NCI-H187 treated with DMSO at 0.1 percent for 48 hours (cell line): ENCODE measurements at regions not wholly inside any gene's neighbourhood (a gene's known extent, or its start where the extent isn't known, plus 50 kb on each side); places are given as distances from the start of the nearest gene placed in this dataset.

ENCODE experiments used
- DNase-seq: peaks from one replicate; lab custom pipeline; 2025; lab: John Stamatoyannopoulos, UW

DNA sequence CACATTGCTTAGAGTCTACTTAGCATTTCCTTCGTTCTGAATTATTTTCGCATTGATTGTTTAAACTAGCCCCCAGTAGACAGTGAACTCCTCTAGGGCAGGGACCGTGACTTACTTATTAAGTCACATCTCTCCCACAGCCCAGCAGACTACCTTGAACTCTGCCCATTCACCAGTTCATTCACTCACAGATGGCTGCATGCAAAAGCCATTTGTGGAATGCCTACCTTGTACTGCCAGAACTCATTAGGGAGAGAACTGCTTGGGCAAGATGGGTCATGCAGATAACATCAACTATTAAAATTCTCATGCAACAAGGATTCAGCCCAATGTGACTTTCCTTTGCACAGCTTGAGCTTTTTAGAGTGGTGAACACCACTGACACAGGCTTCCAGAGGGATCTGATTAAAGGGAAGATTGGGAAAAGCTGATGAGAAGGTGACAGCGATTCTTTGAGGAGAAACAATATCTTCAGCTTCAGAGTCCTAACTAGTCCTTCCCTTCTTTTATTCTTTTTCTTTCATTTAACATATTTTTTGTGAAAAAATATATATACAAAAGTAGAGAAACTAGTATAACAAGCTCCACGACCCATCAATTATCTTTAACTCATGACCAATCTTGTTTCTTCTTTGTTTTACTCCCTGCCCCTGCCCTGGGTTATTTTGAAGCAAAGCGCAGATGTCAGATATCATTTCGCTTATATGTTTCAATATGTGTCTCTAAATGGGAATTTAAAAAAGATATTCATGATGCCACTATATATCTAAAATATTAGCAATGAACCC, 273.9 kb downstream of the CDC5L start:
- no peak for DNase-seq

DNA sequence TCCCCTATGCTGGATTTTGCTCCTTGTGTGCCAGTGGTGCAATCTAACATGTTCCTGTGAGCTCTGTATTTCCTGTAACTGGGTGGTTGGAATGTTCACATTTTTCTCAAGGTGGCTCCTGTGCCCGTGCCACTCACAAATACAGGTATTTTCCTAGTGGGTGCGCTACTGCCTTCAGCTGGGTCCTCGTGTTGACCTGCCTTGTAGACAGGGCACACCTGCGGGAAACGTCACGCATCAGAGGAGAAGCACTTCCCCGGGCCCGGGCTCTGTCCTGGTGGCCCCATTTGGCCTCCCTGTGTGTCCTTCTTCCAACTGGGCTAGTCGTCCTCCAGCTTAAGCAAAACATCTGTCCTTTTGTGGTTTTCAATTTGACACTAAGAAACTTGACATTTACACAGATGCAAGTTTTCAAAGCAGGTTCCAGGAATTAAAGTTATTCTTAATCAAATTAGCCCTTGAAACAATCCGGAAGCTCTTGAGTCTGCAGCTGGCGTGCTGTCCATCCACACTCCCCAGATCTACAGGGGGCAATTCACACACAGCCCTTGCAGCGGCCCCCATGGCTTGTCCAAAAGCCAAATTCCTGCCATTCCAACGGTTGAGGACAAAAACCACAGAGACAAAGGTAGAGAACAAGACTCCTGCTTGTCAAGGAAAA, 275.1 kb downstream of the CDC5L start:
- no peak for DNase-seq

DNA sequence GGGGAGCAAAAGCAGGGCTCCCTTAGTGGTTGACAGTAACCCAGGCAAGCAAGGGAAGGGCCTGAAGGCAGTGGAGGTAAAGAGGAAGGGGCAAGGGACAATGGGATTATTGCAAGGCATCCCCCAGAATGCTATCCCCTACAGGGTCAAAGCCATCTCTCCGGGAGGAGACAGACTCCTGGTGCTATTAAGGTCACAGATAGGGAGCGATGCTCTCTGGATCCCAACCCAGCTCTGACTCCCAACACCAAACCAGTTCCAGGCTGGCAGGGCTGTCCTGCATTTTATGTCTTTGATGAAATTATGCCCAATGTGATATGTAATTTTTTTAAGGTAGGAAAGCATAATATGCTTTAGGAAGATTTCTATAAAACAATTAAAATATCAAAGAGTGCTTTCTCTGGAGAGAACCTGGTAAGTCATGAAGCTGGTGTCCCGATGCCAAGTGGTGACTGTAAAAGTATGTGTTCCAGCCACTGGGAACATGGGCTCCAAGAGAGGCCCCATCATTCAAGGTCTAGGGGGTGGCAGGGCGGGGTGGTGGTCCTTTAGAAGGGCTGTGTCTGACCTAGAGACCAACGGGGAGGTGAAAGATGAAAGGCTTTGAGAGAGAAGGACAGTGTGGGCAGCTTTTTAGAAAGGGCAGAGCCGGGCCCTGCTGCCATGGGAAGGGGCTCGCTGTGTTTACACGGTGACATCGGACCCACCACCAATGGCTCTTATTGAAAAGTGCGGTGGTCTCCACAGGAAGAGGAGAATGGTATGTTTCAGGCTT, 276.5 kb downstream of the CDC5L start:
- DNase-seq = no peak

DNA sequence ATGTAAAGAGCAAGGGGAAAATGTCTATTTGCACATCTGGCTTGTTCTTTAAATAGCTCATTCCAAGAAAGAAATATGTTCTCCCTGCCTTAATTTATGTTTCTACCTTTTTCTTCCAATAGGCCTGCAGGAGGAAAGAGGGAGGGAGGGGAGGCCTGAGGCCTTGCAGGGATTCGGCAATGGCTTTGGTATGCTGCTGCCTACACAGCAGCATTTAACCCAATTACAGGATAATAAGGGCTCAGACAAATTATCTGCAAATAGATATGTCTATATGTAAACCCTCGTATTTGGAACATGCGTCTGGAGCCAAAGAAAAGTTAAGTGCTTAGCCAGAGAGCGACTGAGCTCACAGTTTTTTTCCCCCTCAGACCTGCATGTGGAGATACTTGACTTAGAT, 277.2 kb downstream of the CDC5L start:
- no peak for DNase-seq

DNA sequence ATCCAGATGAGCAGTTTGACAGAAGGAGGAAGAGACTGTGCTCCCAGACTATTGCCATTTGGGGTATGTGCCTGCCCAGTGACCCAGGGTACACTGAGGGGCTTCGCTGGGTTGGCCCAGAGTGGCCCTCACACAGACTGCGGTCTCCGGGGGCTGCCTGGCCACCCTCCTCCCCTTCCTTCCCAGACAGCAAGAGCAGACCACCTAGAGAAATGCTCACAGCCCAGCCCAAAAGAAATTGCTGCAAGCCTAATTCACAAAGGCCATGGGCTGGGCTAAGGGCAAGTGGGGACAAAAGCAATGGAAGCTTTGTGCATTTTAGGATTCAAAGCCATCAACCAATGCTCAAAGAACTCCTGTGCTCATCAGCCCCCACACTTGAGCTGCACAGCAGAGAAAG, 277.6 kb downstream of the CDC5L start:
- no peak for DNase-seq

DNA sequence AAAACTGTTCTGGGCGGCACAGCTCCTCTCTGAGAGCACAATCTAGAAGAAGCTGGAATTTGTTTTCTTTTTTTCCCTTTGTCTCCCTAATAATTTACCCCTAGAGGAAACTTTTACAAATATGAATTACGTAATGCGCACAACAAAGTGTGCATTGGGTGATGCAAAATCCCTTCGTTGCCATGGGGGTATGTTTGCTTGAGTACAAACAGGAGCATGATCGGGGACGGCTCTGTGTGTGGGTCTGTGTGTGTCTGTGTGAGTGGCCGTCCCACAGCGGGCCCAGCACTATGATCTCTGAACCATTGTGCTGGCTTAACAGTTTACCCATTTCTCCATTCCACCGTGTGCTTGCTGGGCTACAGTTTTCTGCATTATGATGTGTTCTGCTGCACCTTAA, 278.2 kb downstream of the CDC5L start:
- DNase-seq = no peak

- DNase-seq = no peak
Measured at GRCh38 chr6:44666324-44666723, 278.8 kb downstream of the CDC5L start.

DNA sequence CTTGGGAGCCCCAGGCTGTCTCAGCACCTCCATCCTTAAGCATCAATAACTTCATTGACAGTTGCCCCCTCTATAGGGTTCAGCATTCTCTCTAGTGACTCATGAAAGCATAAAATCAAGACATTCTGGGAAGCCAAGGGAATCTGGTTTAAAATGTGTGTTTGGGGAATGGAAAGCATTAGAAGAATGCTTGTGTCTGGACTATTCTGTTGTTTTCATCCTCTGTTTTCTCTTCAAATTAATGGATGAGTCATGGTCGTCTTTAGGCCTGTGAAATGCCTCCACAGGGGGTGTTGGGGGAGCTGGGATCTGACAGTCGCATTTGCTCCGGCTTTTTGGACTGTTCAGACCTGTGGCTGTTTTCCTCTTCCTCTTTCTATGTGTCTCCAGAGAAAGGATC, 279.7 kb downstream of the CDC5L start:
- DNase-seq = no peak

DNA sequence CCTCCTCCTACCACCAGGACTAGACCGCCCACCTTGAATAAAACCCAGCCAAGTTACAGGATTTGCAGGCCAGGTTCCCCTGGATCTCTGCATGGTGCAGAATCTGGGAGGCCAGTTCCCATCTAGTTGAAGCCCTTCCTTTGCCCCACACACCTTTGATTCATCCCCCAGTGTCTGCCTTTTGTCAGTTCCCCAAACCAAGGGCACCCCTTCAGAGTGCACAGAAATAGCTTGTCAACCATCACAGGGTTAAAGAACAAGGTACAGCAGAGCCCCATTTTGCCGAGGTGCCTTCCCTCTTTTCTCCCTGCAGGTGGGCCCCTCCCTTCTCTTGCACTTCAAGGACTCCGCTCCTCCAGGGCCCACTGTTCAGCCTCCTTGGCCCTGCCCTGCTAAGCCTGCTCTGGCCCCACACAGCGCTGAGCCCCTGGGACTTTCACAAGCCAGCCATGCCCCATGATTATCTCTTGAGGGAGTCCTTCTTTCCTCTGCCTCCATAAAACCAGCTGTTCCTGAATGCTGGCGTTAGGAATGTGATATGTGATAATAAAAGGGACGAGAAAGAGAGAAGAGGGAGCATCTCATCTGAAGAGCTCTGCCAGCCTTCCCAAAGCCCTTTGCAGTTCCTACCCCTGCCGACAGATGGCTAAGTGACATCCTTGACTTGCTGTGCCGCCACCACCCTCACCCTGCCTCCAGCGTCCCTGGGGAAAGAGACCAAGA, 280.3 kb downstream of the CDC5L start:
- DNase-seq = no peak

- DNase-seq = no peak
Measured at GRCh38 chr6:44668391-44668930, 281.0 kb downstream of the CDC5L start.

GRCh38 chr6:44668976-44669934, 281.7 kb downstream of the CDC5L start:
- DNase-seq = no peak

- DNase-seq = no peak
Measured at GRCh38 chr6:44670146-44670545, 282.6 kb downstream of the CDC5L start.

- DNase-seq = no peak
Measured at GRCh38 chr6:44671333-44671732, 283.8 kb downstream of the CDC5L start.

DNA sequence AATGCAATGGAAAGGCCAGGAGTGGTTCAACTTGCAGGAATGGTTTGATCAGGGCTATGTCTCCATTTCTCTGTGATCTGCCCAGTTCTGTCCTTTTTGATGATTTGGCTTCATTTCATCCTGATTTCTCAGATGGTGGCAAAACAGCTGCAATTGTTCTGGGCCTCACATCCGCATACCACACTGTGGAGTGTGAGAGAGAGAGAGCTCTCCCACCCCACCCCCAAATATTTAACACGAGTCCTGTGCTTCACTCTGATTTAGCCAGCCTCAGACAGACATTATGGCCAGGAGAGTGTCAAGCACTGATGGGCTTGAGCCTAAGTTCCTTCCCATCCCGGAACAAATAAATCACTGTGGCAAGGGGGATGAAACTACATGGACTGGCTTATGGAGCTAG, 284.6 kb downstream of the CDC5L start:
- DNase-seq = no peak

GRCh38 chr6:44672841-44673240, 285.3 kb downstream of the CDC5L start:
- DNase-seq = no peak

GRCh38 chr6:44674226-44675155, 287.0 kb downstream of the CDC5L start:
- no peak for DNase-seq

GRCh38 chr6:44675449-44675848, 287.9 kb downstream of the CDC5L start:
- no peak for DNase-seq

DNA sequence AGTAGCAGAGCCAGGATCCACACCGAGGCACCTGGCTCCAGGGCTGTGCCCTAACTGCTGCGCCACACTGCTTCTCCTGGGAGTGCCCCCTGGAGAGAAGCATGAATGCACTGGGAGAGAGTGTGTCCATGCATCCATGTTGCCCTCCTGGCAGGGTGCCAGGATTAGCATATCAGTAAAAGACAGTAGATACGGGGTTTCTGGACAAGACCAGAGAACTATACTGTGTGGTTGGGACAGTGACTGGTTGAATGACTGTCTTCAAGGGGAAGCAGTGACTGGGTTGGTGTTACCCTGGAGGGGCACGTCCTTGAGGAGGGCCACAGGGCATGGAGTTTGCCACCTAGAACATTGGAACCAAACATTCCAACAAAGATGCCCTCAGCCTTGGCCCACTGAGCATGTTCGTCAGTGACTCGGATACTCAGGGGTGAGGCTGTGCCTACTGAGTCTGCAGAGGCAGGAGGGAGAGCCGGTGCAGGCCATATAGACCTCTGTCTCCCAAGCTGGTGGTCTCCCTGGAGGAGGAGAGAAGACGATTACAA, 288.8 kb downstream of the CDC5L start:
- no peak for DNase-seq

DNA sequence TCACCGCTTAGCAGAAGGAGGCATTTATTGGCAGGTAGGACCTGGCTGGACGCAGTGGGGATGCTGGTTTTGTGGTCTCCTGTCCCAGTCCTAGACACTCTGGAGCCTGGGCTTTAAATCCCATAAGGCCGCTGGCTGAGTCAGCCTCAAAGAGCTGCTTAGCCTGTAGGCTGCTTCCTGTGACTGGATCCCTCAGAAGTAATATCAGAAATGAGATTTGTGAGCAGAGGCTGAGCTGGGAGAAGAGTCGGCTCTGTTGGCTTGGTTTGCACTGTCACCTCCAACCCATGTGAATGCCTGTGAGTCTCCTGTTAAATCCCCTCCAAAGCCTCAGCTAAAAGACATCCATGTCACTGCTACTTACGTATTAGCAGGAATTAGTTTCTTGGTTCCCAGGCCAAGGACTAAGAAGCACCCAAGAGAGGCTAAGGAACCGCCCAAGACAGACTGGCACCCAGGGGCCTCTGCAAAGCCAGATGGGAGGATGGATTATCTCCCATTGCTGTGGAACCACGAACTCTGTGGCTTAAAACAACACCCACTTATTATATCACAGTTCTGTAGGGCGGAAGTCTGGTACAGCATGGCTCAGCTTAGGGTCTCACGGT, 289.4 kb downstream of the CDC5L start:
- DNase-seq = no peak
